Ishikawa (cell line): ENCODE measurements at regions not wholly inside any gene's neighbourhood (a gene's known extent, or its start where the extent isn't known, plus 50 kb on each side); places are given as distances from the start of the nearest gene placed in this dataset.

Source experiments
- CREB1 ChIP-seq: IDR thresholded peaks from 2 replicates; pipeline ENCODE4 v1.6.1; 2012; ENCODE audit warnings: low read depth
- MAX ChIP-seq: IDR thresholded peaks from 2 replicates; pipeline ENCODE4 v1.6.1; 2012
- REST ChIP-seq: IDR thresholded peaks from 2 replicates; pipeline ENCODE4 v1.6.1; 2012; ENCODE audit warnings: low read depth, mild to moderate bottlenecking
- TAF1 ChIP-seq: IDR thresholded peaks from 2 replicates; pipeline ENCODE4 v1.6.1; 2012; ENCODE audit warnings: low read depth, mild to moderate bottlenecking
- YY1 ChIP-seq: IDR thresholded peaks from 2 replicates; pipeline ENCODE4 v1.6.1; 2012; ENCODE audit warnings: low read depth
- ZBTB7A ChIP-seq: IDR thresholded peaks from 2 replicates; pipeline ENCODE4 v1.6.1; 2012; ENCODE audit warnings: low read depth

GRCh38 chr3:59388555-59389270 lies 338.9 kb upstream of the CFAP20DC start:
- TF ChIP-seq MAX (no peak), REST (no peak), ZBTB7A (no peak), YY1 (no peak), CREB1 (no peak), TAF1 (no peak)
